Skeletal muscle satellite cell (primary cell): ENCODE measurements at regions not wholly inside any gene's neighbourhood (a gene's known extent, or its start where the extent isn't known, plus 50 kb on each side); places are given as distances from the start of the nearest gene placed in this dataset.

ENCODE experiments used
- H3K27me3 ChIP-seq: 2 replicates; pipeline ENCODE4 v1.7.0; 2013; ENCODE audit warnings: low read length; ENCODE audit not compliant: control insufficient read depth, insufficient read depth
- H3K36me3 ChIP-seq: 2 replicates; pipeline ENCODE4 v1.7.0; 2013; ENCODE audit warnings: mild to moderate bottlenecking, control low read depth, low read length; ENCODE audit not compliant: insufficient read depth
- H3K4me1 ChIP-seq: 2 replicates; pipeline ENCODE4 v1.7.0; 2013; ENCODE audit warnings: low read length; ENCODE audit not compliant: control insufficient read depth, insufficient read depth
- H3K4me2 ChIP-seq: 2 replicates; pipeline ENCODE4 v1.7.0; 2013; ENCODE audit warnings: mild to moderate bottlenecking, low read length
- H3K4me3 ChIP-seq: 2 replicates; pipeline ENCODE4 v1.7.0; 2013; ENCODE audit warnings: low read length
- H3K9ac ChIP-seq: 2 replicates; pipeline ENCODE4 v1.7.0; 2013; ENCODE audit warnings: mild to moderate bottlenecking, low read depth, low read length, moderate library complexity
- H3K9me3 ChIP-seq: replicated peaks from 2 replicates; pipeline ENCODE4 v1.7.0; 2013; ENCODE audit warnings: mild to moderate bottlenecking, control low read depth, low read length

GRCh38 chr3:4029135-4029534, 229.9 kb downstream of the LRRN1 start:
- H3K4me1 ChIP-seq: no peaks in the 10 kb centered on the region
- H3K4me3 ChIP-seq: no peak overlapping the region
- no peak overlapping the region for H3K4me2 ChIP-seq
- H3K9ac ChIP-seq: no peak overlapping the region
- H3K9me3 ChIP-seq: no peaks in the 10 kb centered on the region
- no peaks in the 10 kb centered on the region for H3K27me3 ChIP-seq
- H3K36me3 ChIP-seq: no peaks in the 10 kb centered on the region

GRCh38 chr3:4030624-4031023, 231.4 kb downstream of the LRRN1 start:
- Histone ChIP-seq H3K9me3 (no peaks in the 10 kb centered on the region), H3K9ac (no peak overlapping the region), H3K4me3 (no peak overlapping the region), H3K4me2 (no peak overlapping the region), H3K4me1 (no peaks in the 10 kb centered on the region), H3K27me3 (no peaks in the 10 kb centered on the region), H3K36me3 (no peaks in the 10 kb centered on the region)

- no peaks in the 10 kb centered on the region for H3K9me3 ChIP-seq
- no peaks in the 10 kb centered on the region for H3K36me3 ChIP-seq
- no peak overlapping the region for H3K9ac ChIP-seq
- no peak overlapping the region for H3K4me2 ChIP-seq
- no peak overlapping the region for H3K4me3 ChIP-seq
- H3K4me1 ChIP-seq: no peaks in the 10 kb centered on the region
- H3K27me3 ChIP-seq: no peaks in the 10 kb centered on the region
Observed at GRCh38 chr3:4033296-4033695, 234.1 kb downstream of the LRRN1 start.

GRCh38 chr3:4036046-4036445, 236.8 kb downstream of the LRRN1 start:
- Histone ChIP-seq H3K4me1 (no peaks in the 10 kb centered on the region), H3K4me2 (no peak overlapping the region), H3K4me3 (no peak overlapping the region), H3K36me3 (no peaks in the 10 kb centered on the region), H3K27me3 (no peaks in the 10 kb centered on the region), H3K9ac (no peak overlapping the region), H3K9me3 (no peaks in the 10 kb centered on the region)

- Histone ChIP-seq H3K9me3 (no peaks in the 10 kb centered on the region), H3K4me1 (peaks cover under 1% of the 10 kb centered on the region), H3K9ac (no peak overlapping the region), H3K36me3 (no peaks in the 10 kb centered on the region), H3K4me2 (no peak overlapping the region), H3K4me3 (no peak overlapping the region), H3K27me3 (no peaks in the 10 kb centered on the region)
Observed at GRCh38 chr3:4038351-4038750, 239.1 kb downstream of the LRRN1 start.

- Histone ChIP-seq H3K9ac (no peak overlapping the region), H3K4me3 (no peak overlapping the region), H3K9me3 (no peaks in the 10 kb centered on the region), H3K27me3 (no peaks in the 10 kb centered on the region), H3K4me1 (peaks cover 15% of the 10 kb centered on the region), H3K4me2 (no peak overlapping the region), H3K36me3 (no peaks in the 10 kb centered on the region)
Observed at GRCh38 chr3:4042070-4042469, 242.8 kb downstream of the LRRN1 start.

- Histone ChIP-seq H3K27me3 (no peaks in the 10 kb centered on the region), H3K36me3 (no peaks in the 10 kb centered on the region), H3K4me3 (no peak overlapping the region), H3K9me3 (no peaks in the 10 kb centered on the region), H3K9ac (no peak overlapping the region), H3K4me2 (no peak overlapping the region), H3K4me1 (peaks cover 15% of the 10 kb centered on the region)
Observed at GRCh38 chr3:4042869-4043268, 243.6 kb downstream of the LRRN1 start.

GRCh38 chr3:4043867-4044575, 244.8 kb downstream of the LRRN1 start:
- Histone ChIP-seq H3K27me3 (no peaks in the 10 kb centered on the region), H3K9me3 (no peaks in the 10 kb centered on the region), H3K4me1 (peaks cover 15% of the 10 kb centered on the region), H3K36me3 (no peaks in the 10 kb centered on the region), H3K4me2 (no peak overlapping the region), H3K4me3 (no peak overlapping the region), H3K9ac (no peak overlapping the region)

- no peaks in the 10 kb centered on the region for H3K9me3 ChIP-seq
- H3K36me3 ChIP-seq: no peaks in the 10 kb centered on the region
- H3K4me3 ChIP-seq: no peak overlapping the region
- H3K4me2 ChIP-seq: no peak overlapping the region
- H3K4me1 ChIP-seq: peaks cover 15% of the 10 kb centered on the region
- no peak overlapping the region for H3K9ac ChIP-seq
- H3K27me3 ChIP-seq: no peaks in the 10 kb centered on the region
Observed at GRCh38 chr3:4044619-4045018, 245.4 kb downstream of the LRRN1 start.

GRCh38 chr3:4045756-4046155, 246.5 kb downstream of the LRRN1 start:
- no peaks in the 10 kb centered on the region for H3K36me3 ChIP-seq
- H3K4me2 ChIP-seq: no peak overlapping the region
- no peak overlapping the region for H3K4me3 ChIP-seq
- H3K9ac ChIP-seq: no peak overlapping the region
- no peaks in the 10 kb centered on the region for H3K9me3 ChIP-seq
- peaks cover 15% of the 10 kb centered on the region for H3K4me1 ChIP-seq
- no peaks in the 10 kb centered on the region for H3K27me3 ChIP-seq

- no peak overlapping the region for H3K4me3 ChIP-seq
- H3K36me3 ChIP-seq: no peaks in the 10 kb centered on the region
- H3K4me2 ChIP-seq: no peak overlapping the region
- H3K4me1 ChIP-seq: peaks cover 15% of the 10 kb centered on the region
- no peaks in the 10 kb centered on the region for H3K9me3 ChIP-seq
- no peak overlapping the region for H3K9ac ChIP-seq
- H3K27me3 ChIP-seq: no peaks in the 10 kb centered on the region
Observed at GRCh38 chr3:4047366-4047765, 248.1 kb downstream of the LRRN1 start.

GRCh38 chr3:4052706-4053105, 250.5 kb upstream of the SETMAR start:
- H3K4me2 ChIP-seq: no peak overlapping the region
- H3K4me1 ChIP-seq: no peaks in the 10 kb centered on the region
- H3K36me3 ChIP-seq: no peaks in the 10 kb centered on the region
- H3K27me3 ChIP-seq: no peaks in the 10 kb centered on the region
- H3K9me3 ChIP-seq: no peaks in the 10 kb centered on the region
- H3K4me3 ChIP-seq: no peak overlapping the region
- H3K9ac ChIP-seq: no peak overlapping the region
